HG02938 (cell line): ENCODE measurements at regions not wholly inside any gene's neighbourhood (a gene's known extent, or its start where the extent isn't known, plus 50 kb on each side); places are given as distances from the start of the nearest gene placed in this dataset.
"Not testable (repeated sequence)": the region's sequence is repeated elsewhere in the genome, so short reads cannot be mapped to it uniquely, and the experiment has no call there.

Experiments used
- ATAC-seq: cut with Tn5 transposase; IDR thresholded peaks from one replicate; pipeline ENCODE4 v1.9.1; 2021; ENCODE audit warnings: mild to moderate bottlenecking, moderate library complexity; ENCODE audit not compliant: unreplicated experiment

DNA sequence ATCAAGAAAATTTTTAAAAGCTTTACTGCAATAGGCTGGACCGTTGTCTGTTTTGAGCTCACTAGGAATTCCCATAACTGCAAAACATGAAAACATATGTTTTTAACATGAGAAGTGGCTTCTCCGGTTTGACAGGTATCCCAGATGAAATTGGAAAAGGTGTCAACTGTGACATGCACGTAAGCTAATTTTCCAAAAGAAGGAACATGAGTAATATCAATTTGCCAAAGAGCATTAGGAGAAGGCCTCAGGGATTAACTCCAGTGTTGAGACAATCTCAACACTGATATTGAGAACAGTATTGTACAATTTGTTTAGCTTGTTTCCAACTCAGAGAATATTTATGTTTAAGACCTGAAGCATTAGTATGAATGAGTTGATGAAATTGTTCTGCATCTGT is 215.5 kb upstream of the KCNN2 start:
- no peak for ATAC-seq

GRCh38 chr5:114148253-114148652 is 213.6 kb upstream of the KCNN2 start:
- no peak for ATAC-seq

GRCh38 chr5:114148728-114149127 is 213.1 kb upstream of the KCNN2 start:
- not testable (repeated sequence) for ATAC-seq

DNA sequence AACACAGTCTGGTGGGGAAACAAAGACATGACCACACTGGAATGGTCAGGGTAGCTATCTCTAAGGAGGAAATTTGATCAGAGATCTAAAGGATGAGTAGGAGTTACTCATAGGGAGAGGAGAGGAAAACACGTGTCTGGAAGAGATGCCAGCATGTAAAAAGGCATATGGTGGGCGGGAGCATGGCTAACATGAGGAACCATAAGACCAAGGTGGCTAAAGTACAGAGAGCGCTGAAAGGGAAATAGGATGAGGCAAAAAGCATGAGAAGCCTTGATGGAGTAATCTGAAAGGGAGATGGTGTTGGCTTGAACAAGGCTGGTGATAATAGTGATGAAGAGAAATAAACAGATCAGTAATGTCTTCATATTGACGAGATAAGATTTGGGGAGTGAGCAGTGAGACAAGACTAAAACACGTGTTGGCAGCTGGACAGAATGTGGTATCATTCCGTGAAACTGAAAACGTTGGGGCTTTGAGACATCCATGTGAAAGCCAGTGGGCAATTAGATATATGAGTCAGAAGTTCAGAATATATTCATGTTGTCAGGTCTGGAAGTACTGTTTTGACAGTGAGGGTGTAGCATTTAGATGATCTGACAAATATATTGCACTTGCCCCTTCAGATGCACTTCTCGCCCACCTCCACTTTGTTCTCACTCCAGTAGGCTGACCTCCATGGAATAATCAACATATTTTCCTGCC is 209.1 kb upstream of the KCNN2 start:
- no peak for ATAC-seq

GRCh38 chr5:114153392-114153791 is 208.5 kb upstream of the KCNN2 start:
- no peak for ATAC-seq

GRCh38 chr5:114153833-114154232 is 208.0 kb upstream of the KCNN2 start:
- ATAC-seq: no peak

GRCh38 chr5:114166081-114166480 is 195.8 kb upstream of the KCNN2 start:
- ATAC-seq: no peak

GRCh38 chr5:114174131-114174530 is 187.7 kb upstream of the KCNN2 start:
- no peak for ATAC-seq

- ATAC-seq: no peak
Observed at GRCh38 chr5:114174837-114175236, 187.0 kb upstream of the KCNN2 start.

DNA sequence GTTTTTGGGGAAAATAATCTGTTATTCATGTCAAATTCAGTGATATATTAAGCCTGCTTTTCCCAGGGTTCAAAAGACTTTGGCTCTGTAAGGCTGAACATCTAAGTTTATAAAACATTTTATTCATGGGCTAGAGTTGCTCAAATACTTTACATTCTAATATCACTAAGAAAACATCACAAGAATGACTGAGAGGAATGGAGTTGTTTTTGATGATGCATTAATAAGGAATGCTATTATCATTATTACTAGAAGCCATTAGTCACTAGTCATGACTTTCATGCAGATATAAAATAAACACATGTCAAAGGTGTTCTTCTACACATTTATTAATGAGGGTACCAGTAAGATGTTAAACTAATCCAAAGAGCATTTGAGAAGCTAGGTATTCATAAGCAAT is 185.5 kb upstream of the KCNN2 start:
- ATAC-seq: no peak

DNA sequence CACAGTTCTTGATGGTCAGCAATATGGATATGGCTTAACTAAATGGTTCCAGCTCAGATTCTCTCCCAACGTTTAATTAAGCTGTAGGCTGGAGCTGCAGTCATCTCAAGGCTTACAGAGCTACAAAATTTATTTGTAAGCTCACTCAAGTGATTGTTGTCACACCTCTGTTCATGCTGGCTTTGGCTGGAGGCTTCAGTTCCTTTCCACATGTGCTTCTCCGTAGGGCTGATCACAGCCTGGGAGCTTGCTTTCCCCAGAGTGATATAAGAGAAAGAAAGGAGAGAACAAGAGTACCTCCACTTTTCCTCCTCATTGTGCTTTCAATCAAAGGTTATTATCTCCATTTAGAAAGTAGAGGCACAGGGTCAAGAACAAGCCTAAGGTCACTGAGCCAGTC is 182.7 kb upstream of the KCNN2 start:
- no peak for ATAC-seq

DNA sequence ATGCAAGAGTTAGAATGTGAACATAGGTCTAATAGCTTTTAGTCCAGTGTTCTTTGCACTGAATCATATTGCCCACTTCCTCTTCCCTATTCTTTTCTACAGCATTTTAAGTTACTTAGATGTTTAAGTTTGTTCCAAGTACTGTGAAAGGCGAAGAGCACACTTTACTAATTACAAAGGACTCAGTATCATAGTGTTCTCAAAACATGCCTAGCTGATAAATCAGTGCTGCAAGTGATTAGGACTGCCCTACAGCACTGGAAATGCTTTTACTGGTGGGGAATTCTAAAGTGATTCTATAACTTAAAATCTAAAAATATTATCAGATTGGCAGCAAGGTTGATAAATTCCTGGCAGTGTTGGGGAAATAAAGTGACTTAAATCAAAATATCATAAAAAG is 177.9 kb upstream of the KCNN2 start:
- ATAC-seq: no peak

- ATAC-seq: no peak
Observed at GRCh38 chr5:114185274-114185673, 176.6 kb upstream of the KCNN2 start.

DNA sequence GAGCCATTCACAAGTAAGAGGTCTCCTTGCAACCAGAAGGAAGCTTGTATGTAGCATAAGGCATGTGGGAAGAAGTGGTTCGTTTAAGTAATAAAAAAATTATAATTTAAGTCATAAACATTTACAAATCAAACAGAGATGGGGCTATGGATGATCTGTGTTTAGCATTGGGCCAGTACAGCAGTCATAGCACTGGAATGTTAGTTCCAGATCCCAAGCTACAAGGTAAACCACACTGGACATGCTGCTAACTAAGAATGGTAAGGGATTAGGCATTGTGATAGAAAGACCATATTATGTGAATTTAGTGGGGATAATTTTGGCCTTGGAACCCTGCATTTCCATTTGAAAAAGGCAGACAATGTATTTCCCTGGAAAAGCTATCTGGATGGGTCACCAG is 170.4 kb upstream of the KCNN2 start:
- ATAC-seq: no peak

DNA sequence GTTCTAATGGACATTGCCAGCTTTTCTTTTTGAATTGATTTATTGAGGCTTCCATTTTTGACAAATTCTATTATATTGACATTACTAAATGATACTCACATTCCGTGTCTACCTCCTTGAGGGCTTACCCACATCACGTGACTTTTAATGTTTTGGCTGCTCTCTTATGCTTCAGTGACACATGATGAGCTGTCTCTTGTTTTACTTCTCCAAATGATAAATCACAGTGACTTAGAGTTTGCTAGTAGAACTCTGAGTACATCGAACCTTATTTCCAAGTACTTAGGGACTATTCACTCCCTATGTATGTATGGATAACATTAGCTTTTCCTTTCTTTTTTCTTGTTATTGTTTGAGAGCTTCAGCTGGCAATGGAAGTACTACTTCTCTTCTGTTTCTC is 169.8 kb upstream of the KCNN2 start:
- ATAC-seq: no peak

DNA sequence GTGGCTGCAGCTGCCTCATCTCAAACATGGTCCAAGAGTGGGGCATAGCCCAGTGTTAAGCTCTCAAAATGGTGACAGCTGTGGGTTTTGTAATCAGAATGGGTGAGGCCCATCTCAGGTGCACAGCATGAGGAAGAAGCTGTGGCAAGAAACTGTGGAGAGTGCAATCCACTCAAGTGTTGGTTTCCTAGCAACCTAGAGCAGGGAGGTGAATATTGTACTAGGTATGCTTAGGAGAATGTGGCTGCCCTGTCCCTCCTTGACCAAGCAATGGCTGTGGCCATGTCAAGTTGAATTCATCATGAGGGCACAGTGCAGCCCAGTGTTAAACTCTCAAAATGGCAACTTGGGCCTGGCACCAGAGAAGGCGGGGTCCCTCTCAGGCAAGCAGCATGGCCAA is 160.5 kb upstream of the KCNN2 start:
- no peak for ATAC-seq

- no peak for ATAC-seq
Observed at GRCh38 chr5:114204923-114205322, 156.9 kb upstream of the KCNN2 start.

DNA sequence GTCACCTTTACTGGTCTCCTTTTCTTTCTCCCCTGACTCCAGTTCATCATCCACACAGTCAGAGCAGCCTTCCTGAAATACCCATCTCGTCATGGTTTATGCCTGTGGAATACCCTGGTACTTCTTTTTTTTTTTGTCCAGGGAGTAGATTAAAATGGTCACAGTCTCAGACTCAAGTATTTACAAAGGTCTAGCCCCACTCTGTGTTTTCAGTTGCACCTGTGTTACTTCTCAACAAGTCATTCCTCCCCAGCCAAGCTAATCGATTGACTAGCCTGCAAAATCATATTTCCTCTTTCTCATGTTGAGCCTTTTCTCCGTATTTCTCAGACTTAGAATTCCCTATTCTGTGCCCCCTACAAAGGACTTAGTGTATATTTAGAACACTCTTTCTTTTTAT is 155.2 kb upstream of the KCNN2 start:
- no peak for ATAC-seq

- no peak for ATAC-seq
Observed at GRCh38 chr5:114207615-114208014, 154.3 kb upstream of the KCNN2 start.

DNA sequence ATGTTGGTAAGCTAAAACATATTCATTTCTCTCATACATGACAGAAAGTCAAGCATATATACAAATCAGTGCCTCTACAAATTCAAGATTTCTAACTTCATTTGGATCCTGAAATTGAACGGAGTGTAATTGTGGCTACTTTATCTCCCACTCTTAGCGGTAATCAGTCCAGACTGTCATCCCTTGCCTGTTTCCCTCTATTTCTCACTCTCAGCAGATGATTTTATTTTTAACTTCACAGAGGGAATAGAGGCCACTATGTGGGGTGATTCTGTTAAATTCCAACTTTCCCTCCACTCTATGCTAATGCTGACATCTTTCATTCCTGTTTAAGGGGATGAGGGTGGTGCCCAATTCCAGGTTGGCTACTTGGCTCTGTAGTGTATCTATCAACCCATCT is 153.8 kb upstream of the KCNN2 start:
- ATAC-seq: no peak

- ATAC-seq: no peak
Observed at GRCh38 chr5:114208588-114208987, 153.3 kb upstream of the KCNN2 start.

- no peak for ATAC-seq
Observed at GRCh38 chr5:114210662-114211061, 151.2 kb upstream of the KCNN2 start.

GRCh38 chr5:114221807-114222206 is 140.1 kb upstream of the KCNN2 start:
- ATAC-seq: no peak
